GM10266 (cell line): ENCODE measurements at regions not wholly inside any gene's neighbourhood (a gene's known extent, or its start where the extent isn't known, plus 50 kb on each side); places are given as distances from the start of the nearest gene placed in this dataset.

Experiments
- DNase-seq: peaks from one replicate; pipeline ENCODE4 v3.0.0; 2012; ENCODE audit errors: extremely low spot score
- CTCF ChIP-seq: IDR thresholded peaks from 2 replicates; pipeline ENCODE4 v1.5.1; 2012; ENCODE audit warnings: mild to moderate bottlenecking, low read depth; ENCODE audit not compliant: control insufficient read depth, insufficient read depth; ENCODE audit errors: missing control alignments

GRCh38 chr5:58016877-58017276 lies 443.0 kb downstream of the PLK2 start:
- no peak for TF ChIP-seq CTCF
- no peak for DNase-seq

- TF ChIP-seq CTCF, result no peak
- no peak for DNase-seq
Measured at GRCh38 chr5:58016358-58016757, 443.5 kb downstream of the PLK2 start.

- TF ChIP-seq CTCF, result no peak
- DNase-seq, result no peak
Measured at GRCh38 chr5:58015175-58015574, 444.7 kb downstream of the PLK2 start.

- DNase-seq, result no peak
- TF ChIP-seq CTCF, result no peak
Measured at GRCh38 chr5:58013542-58014258, 446.2 kb downstream of the PLK2 start.

- no peak for DNase-seq
- no peak for TF ChIP-seq CTCF
Measured at GRCh38 chr5:58012801-58013315, 447.0 kb downstream of the PLK2 start.

GRCh38 chr5:58012102-58012501 lies 447.8 kb downstream of the PLK2 start:
- TF ChIP-seq CTCF, result no peak
- DNase-seq, result no peak

- no peak for TF ChIP-seq CTCF
- no peak for DNase-seq
Measured at GRCh38 chr5:58011301-58011700, 448.6 kb downstream of the PLK2 start.
